ENCODE measurements at regions not wholly inside any gene's neighbourhood (a gene's known extent, or its start where the extent isn't known, plus 50 kb on each side); places are given as distances from the start of the nearest gene placed in this dataset.
"Not testable (repeated sequence)": the region's sequence is repeated elsewhere in the genome, so short reads cannot be mapped to it uniquely, and the experiment has no call there.

DNA sequence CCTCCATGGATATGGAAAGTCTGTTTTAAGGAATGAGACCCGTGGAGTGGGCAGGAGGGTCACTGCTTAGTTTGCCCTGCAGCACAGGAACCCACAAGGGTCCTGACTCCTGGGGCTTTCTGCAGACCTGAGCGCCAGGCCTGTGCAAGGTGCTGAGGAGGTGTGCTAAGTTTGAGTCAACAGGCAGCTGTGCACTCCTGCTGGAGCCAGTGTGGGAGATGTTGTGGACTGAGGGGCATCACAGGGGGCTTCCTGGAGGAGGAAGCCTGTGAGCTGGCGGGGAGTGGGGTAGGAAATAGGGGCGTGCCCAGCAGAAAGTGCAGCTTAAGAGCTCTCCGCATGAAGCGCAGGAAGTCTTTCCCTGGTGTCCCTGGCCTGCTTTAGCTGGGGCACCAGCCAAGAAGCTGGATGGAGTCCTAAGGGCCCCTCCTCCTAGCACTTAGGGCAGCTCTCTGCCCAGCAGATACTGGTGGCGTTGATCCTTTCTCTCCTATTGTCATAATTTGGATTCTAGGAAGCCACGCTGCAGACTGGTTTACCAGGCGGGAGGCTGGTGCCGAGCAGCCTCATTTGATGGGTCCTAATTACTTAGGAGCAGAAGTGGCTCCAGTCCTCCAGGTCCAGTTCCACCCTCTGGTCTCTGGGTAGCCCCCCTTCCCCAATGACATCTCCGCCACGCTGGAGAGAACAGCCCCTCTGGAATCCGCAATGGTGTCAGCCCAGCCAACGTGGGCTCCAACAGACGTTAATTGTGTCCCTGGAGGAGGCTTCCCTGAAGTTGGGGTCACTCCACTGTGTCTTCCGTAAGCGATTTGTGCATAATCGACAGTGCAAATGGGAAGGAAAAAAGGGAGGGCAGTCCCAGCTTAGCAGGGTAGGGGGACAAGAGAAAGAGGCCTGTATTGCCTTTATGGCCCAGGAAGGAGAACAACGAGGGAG lies 309.2 kb downstream of the ZNF536 start:
- no peak for DNase-seq (ENCODE audit: low spot score)

DNA sequence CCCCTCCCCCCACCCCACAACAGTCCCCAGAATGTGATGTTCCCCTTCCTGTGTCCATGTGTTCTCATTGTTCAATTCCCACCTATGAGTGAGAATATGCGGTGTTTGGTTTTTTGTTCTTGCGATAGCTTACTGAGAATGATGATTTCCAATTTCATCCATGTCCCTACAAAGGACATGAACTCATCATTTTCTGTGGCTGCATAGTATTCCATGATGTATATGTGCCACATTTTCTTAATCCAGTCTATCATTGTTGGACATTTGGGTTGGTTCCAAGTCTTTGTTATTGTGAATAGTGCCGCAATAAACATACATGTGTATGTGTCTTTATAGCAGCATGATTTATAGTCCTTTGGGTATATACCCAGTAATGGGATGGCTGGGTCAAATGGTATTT lies 308.2 kb downstream of the ZNF536 start:
- not testable (repeated sequence) for DNase-seq (ENCODE audit: low spot score)

DNA sequence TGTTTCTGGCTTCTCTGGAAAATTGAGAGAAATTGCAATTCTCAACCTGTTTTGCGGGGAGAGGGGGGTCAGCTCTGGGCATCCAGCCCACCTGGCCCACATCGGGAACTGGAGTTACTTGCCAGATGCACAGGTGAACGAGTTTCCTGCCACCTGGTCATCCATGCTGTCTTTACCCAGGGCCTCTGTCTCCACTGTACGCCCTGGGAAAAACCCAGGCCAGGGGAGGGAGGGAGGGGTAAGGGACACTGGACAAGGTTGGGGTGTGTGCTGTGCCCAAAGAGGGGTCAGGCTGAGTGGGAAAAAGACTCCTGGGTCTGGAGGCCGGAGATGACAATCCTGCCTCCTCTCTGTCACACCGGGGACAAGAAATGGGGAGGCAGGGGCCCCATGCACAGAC lies 307.6 kb downstream of the ZNF536 start:
- DNase-seq (ENCODE audit: low spot score), result no peak

DNA sequence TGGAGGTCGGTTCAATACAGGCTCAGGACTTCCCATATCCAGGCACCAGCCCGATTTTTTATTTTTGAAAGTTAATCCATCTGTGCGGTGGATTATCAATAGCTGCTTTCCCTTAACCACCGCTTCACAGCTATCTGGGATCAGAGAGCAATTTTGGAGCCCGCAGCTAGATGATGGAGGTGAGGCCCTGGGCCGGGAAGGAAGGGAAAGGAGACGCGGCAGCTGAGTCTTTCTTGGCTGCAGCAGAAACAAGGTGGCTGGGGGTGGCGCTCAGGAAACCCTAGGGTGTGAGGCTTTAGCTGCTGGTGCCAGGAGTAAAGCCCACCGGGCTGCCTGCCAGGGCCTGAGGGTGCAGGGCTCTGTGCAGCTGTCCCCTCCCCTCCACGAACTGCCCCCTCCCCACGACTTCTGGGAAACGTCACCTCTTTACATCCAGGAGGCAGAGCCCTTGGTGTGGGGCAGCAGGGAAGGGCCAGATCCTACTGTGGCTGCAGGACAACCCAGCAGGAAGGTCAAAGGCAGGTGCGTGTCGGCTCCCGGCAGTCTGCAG lies 307.0 kb downstream of the ZNF536 start:
- no peak for DNase-seq (ENCODE audit: low spot score)

DNA sequence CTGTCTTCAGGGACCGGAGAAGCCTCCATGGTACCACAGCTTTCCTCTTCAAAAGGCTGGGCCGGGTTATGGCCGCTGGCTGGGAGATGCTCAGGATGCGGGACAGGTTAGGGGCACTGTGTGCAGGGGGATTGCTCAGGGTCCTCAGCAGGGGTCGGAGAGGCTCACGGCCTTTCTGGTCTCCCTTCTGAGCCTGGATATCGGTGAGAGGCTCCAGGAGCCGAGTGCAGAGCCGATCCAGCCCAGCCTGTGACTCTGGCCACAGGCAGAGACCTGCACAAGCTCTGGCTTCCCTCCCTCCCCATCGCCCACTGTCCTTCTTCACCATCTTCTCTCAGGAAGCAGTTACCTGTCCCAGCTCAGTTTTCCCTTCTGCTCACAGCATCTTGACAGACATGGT lies 306.0 kb downstream of the ZNF536 start:
- DNase-seq (ENCODE audit: low spot score), result no peak

DNA sequence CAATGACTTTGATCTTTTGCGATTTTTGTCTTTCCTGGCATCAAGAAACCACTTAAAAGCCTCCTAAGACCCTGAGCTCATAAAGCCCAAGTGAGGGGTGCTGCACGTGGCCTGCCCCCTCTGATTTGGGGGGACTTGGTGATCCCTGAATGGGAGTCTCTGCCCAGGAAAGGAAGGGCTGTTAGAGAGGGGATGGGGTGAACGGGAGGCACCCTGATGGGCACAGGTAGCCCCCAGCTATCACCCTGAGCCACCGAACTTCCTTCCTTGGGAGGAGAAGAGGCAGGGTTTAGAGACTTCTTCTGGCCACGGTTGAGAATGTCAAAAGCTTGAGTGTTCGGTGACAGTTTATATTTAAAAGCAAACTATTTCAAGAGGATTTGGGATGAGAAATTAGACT lies 305.5 kb downstream of the ZNF536 start:
- DNase-seq (ENCODE audit: low spot score), result no peak

DNA sequence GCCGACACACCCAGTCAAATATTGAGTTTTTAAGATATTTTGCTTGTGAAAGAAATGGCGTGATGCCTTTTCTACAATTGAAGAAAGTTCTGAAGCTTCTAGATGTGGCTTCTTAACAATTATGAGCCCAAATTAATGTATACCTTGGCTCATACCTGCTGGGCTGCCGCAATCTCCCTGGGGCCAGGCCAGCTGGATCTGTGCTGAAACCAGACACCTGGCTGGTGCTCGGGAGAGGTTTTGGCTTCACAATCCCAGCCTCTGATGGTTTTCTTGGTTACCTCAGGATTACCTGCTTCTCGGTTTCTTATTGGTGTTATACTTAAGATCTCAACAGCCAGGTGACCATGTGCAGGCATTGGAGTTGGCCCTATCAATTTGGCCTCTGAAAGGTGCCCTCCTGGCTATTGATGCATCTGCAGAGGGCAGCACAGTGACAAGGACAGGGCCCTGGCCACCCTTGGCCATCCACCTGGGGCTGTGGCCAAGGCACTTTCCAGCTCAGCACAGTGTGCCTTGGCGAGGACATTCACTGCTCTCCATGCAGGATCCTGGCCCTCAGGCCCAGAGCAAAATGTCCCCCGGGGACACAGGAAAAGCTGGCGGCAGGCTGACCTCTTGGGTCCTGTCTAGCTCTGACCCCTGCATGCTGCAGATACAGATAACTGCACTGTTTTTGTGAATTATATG lies 305.0 kb downstream of the ZNF536 start:
- no peak for DNase-seq (ENCODE audit: low spot score)

DNA sequence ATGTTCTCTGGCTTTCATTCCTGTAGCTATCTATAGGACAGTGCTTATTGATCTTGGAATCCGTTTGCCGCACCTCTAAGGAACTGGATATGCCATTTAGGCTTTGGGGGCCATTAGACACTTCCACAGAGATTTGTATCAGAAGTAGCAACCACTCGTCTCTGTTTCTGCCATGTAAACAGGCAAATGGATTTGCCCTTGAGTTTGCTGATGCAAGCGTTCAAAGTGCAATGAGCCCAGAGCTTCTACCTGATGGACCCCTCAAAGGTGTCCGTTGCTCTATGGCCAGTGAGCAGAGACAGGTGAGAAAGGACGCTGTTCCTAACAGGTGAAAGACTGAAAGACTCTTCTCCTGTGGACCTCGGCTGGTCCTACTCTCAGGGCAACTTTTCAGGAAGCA lies 302.9 kb downstream of the ZNF536 start:
- DNase-seq (ENCODE audit: low spot score), result no peak

DNA sequence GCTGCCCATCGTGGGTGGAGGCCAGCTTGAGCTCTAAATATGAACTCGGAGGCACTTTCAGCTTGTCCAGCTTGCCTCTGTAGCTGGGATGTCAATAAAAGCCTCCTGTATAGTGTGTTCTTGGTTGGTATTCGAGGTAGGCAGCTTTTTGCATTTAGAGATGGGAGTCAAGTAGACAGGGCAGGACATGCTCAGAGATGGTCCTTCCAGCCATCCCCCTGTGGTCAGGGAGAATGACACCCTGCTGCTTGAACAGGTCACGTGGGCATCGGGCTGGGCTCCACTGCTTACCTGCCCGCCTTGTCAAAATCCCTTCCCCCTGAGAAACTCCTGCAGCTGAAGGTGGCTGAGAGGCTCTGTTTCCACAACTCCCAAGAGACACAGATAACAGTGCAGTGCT lies 302.5 kb downstream of the ZNF536 start:
- DNase-seq (ENCODE audit: low spot score), result no peak

DNA sequence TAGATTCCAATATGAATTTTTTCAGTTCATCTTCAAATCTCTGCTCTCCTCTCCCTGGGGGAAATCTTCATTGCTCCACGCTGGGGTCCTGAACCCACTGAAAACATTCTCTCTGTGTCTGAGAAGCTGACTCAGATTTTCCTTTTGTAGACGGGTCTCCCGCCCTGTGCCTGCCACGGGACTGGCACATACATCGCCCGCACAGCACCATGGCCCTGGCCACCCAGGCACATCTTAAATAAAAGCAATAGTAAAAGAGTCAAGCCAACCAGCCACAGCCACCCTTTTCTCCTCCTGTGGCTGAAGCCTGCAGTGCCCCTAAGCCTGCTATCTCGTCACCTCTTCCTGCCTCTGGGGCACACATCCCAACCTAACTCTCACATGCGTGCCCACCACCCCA lies 301.2 kb downstream of the ZNF536 start:
- no peak for DNase-seq (ENCODE audit: low spot score)

DNA sequence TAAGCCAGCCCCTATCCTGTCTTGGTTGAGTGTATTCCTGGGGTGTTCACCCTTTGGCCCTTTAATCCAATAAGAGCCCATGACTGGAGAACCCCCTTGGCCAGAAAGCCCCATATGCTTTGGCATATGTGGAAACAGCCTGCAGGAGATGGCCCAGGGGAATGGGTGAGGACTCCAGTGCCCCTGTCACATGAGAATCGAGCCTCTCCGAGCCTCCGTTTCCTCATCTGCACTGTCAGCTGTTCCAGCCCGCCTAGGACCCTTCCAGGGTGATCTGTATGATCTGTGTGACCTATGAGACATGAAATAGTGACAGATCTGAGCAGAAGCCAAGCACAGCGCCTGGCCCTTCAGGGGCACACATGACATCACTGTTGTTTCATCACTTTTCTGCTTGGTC lies 300.7 kb downstream of the ZNF536 start:
- DNase-seq (ENCODE audit: low spot score), result no peak

DNA sequence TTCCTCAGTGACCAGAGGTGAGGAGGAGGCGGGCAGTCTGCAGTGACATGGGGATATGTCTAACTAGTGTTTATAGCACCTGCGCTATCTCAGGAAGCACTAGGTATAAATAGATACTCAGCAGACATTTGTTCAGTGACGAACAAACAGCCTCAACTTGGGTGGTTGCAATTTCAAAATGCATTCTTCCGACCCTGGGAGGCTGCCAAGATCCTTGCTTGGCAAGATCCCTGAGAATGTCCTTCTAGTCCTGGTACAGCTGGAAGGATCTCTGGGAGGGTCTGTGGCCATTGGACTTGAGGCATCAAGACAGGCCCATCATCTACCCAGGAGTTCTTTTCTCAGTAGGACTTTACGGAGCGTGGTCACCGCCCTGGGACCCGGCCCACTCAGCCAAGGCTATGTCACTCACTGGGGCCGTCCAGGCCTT lies 299.5 kb downstream of the ZNF536 start:
- DNase-seq (ENCODE audit: low spot score), result no peak

DNA sequence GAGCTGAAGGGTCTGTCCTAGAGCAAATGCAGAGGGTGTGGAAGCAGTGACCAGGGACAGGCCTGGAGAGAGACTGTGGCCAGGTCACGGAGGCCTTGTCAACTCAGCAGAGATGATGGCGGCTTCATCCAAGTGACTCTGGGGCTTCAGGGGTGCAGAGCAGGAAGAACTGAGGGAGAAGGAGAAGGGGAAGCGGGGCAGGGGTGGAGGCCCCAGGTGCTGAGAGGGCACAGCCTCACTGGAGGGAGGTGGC lies 299.1 kb downstream of the ZNF536 start:
- DNase-seq (ENCODE audit: low spot score), result no peak

DNA sequence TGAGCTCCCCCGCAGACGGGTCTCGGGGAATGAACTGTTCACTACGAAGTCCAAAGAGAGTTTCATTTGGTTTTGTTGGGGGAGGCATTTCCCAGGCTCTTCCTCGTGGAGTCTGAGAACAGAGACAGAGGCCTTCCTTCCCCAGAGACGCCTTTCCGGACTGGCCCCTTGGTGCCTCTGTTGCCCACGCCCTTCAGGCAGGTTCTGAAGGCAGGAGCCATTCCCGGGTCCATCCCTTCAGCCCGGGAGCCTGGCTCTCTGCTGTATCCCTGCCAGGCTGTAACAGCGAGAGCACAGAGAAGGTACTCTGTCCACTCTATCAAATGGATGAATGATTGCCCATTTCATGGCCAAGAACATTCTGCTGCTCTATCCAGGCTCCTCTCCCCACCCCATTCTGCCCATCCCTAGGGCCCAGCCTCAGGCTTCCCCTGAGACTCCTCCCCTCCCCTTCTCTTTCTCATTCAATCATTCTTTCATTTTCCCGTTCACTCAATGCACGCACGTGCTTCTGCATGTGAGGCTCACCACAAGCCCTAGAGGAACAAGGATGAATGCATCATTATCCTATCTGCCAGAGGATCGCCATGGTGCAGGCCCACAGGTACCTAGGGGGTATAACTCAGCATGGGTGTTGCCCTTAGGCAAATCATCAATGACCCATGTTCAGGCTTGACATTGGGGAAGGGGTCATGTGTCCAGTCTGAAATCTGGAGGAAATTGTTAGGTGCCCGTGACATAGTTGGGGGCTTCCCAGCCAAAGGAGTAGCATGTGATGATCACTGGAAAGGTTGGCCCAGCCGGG lies 298.6 kb downstream of the ZNF536 start:
- no peak for DNase-seq (ENCODE audit: low spot score)

DNA sequence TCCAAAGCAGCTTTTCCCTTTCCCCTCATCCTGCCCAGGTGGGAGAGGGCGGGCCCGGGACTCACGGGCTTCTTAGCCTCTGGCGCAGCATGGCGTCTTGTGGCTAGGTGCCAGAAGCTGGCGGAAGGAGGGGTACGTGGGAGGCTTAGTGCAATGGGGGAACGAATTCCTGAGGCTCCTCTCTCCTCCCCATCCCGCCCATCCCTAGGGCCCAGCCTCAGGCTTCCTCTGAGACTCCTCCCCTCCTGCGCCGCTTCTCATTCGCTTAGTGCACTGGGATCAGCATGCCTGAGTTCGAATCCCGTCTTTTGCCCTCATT lies 297.8 kb downstream of the ZNF536 start:
- DNase-seq (ENCODE audit: low spot score), result no peak

DNA sequence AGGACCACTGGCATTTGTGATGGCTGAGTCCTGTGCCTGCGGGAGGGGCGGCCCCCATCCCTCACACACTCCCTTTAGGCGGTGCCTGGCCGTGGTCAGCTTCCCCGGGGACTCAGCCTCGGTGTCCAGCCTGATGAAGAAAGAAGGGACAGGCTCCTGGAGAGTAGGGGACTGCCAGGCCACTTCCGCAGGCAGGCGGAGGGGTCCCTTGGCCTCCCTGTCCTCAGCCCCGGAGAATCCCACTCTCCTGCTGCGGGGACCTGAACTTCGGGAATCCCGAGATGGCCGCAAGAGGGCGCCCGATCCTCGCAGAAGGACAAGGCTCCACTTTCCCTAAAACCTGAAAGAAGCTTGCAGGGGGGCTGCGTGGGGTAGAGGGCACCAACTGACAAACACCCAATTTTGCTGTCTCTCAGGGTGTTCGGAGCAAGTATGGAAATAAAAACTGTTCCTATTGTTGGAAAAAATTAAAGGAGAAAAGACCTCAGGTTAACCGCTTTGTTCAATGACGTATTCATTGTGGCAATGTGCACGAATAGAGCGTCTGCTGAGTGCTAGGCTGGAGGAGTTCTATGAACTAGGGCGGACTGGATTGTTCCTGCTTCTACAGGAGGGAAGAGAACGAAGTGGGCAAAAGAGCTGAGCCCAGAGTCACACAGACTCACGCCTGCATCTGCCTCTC lies 297.3 kb downstream of the ZNF536 start:
- peak; percentile 36 for DNase-seq (ENCODE audit: low spot score)

DNA sequence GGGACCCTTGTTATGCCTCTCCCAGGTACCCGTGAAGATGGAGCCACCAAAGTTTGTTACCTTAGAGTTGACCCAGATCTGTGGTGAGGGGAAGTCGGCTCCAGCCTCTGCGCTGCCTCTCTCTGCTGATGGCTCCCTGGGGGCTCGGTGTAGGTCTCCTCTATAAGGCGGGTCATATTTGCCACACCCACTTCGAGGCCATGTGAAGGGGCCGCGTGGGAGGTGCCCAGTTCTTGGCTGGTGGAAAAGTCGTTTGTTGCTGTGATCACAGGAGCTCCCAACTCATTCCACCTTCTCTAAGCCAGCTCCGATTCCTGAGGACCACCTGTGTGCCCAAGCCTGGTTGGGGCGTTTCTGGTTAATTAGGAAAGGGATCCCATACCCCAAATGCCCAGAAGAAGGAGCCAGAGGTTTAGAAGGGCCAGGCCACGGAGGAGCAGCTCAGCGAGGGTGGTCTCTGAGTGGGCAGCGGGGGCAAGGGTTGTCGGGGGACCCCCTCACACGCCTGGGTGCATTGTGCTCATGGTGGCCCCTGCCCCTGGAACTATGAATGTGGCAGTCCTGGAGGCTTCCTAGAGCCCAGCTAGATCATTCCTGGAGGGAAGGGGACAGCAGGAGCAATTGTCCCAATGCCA lies 296.5 kb downstream of the ZNF536 start:
- DNase-seq (ENCODE audit: low spot score), result no peak

DNA sequence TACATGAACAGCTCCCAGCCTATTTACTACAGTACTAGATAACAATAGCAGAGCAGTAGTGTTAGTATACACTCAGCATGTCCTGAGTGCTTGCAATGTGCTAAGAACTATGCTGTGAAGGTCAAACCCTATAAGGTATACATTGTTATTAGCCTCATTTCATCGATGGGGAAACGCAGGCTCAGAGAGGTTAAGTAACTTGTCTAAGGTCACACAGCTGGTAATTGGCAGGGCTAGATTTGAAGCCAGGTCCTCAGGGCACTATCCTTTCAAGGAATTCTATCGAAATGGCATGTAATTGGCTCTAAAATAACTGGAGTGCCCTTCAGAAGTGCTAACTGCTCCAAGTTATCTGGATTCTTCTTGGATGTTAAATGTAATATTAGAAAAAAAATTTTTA lies 295.6 kb downstream of the ZNF536 start:
- DNase-seq (ENCODE audit: low spot score), result no peak

DNA sequence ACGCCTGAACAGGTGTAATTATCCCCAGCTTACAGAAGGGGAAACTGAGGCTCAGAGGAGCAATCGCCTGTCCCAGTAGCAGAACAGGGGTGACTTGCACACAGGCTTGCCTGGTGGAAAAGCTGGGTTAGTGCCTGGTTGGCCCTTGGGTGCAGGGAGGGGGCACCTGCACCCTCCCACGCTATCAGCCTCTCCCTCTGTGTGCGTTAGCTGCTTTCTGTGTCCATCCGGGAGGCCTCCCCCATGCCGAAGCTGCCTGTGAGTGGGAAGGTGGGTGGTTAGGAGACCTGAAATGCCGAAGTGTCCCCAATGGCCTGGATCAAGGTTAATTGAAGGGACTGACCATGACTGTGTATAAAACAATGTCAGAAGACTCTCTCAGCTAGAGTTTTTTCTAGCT lies 295.0 kb downstream of the ZNF536 start:
- DNase-seq (ENCODE audit: low spot score), result no peak

DNA sequence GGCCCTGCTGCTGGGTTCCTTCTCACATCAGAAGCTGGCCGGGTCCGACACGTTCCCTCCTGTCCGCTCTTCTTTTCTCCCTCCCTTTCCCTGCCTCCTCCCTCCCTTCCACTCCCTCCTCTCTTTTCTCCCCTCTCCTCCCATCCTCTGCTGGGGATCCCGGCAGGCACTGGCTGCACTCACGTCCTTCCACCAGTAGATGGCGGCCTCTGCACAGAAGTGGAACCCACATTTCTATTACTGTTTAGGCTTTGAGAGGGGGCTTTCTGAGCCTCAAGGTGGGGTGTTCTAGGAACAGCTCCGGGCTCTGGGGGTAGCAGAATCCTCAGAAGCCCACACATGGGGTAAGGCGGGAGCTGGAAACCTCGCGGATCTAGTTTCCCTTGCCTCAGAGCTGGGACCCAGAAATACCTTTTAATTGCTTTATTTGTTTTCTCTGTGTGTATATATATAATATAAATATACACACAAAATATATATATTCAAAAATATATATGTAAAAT lies 294.2 kb downstream of the ZNF536 start:
- peak; percentile 32 for DNase-seq (ENCODE audit: low spot score)

DNA sequence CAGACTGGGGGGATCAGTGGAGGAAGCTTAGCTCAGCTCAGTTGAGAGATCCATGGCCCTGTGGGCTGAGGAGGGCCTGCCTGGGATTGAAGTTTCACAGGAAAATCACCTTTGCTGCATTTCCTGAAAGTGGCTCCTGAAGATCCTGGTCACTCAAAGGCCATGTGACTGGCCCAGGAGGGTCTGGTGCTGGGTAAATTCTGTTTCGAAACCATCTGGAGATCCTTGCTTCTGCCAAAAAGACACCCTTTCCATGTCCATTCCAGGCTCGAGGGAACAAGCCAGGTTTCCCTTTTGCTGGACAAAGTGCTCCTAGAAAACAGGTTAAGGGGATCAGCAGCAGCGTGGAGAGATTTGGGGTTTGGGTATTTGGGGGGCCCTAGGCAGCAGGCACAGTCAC lies 293.3 kb downstream of the ZNF536 start:
- no peak for DNase-seq (ENCODE audit: low spot score)
